Stimulated activated naive CD4-positive, alpha-beta T cell treated with Interleukin-2 at 50 U/mL for 16 hours (primary cell): ENCODE measurements at regions not wholly inside any gene's neighbourhood (a gene's known extent, or its start where the extent isn't known, plus 50 kb on each side); places are given as distances from the start of the nearest gene placed in this dataset.

Source experiments
- DNase-seq: peaks from one replicate; lab custom pipeline; 2025; lab: John Stamatoyannopoulos, UW

GRCh38 chr20:50286174-50286511 is 95.5 kb downstream of the CEBPB start:
- DNase-seq: no peak

- DNase-seq: no peak
Observed at GRCh38 chr20:50286609-50287008, 96.0 kb downstream of the CEBPB start.

- DNase-seq: no peak
Observed at GRCh38 chr20:50287512-50287911, 96.9 kb downstream of the CEBPB start.

- no peak for DNase-seq
Observed at GRCh38 chr20:50288128-50288623, 97.5 kb downstream of the CEBPB start.

- no peak for DNase-seq
Observed at GRCh38 chr20:50289581-50289980, 99.0 kb downstream of the CEBPB start.

GRCh38 chr20:50290112-50290511 is 99.5 kb downstream of the CEBPB start:
- DNase-seq: no peak

GRCh38 chr20:50290808-50291207 is 100.2 kb downstream of the CEBPB start:
- no peak for DNase-seq

- no peak for DNase-seq
Observed at GRCh38 chr20:50291254-50292078, 100.8 kb downstream of the CEBPB start.

- no peak for DNase-seq
Observed at GRCh38 chr20:50292079-50292590, 101.5 kb downstream of the CEBPB start.

- DNase-seq: no peak
Observed at GRCh38 chr20:50292591-50293283, 102.1 kb downstream of the CEBPB start.

GRCh38 chr20:50293284-50294139 is 102.9 kb downstream of the CEBPB start:
- DNase-seq: no peak

GRCh38 chr20:50294164-50295088 is 103.8 kb downstream of the CEBPB start:
- DNase-seq: no peak

- DNase-seq: no peak
Observed at GRCh38 chr20:50295345-50295744, 104.7 kb downstream of the CEBPB start.

GRCh38 chr20:50295762-50296449 is 105.3 kb downstream of the CEBPB start:
- DNase-seq: no peak

- DNase-seq: no peak
Observed at GRCh38 chr20:50296450-50297375, 106.1 kb downstream of the CEBPB start.

- no peak for DNase-seq
Observed at GRCh38 chr20:50297498-50298376, 107.1 kb downstream of the CEBPB start.

GRCh38 chr20:50298554-50299324 is 108.1 kb downstream of the CEBPB start:
- no peak for DNase-seq

GRCh38 chr20:50299325-50299629 is 108.6 kb downstream of the CEBPB start:
- no peak for DNase-seq
